Embryonic facial prominence (tissue), 1 donor: ENCODE measurements at regions not wholly inside any gene's neighbourhood (a gene's known extent, or its start where the extent isn't known, plus 50 kb on each side); places are given as distances from the start of the nearest gene placed in this dataset.

Experiments used
- DNase-seq: peaks from one replicate; pipeline ENCODE4 v3.0.0-alpha.2; 2016; ENCODE audit errors: extremely low spot score

DNA sequence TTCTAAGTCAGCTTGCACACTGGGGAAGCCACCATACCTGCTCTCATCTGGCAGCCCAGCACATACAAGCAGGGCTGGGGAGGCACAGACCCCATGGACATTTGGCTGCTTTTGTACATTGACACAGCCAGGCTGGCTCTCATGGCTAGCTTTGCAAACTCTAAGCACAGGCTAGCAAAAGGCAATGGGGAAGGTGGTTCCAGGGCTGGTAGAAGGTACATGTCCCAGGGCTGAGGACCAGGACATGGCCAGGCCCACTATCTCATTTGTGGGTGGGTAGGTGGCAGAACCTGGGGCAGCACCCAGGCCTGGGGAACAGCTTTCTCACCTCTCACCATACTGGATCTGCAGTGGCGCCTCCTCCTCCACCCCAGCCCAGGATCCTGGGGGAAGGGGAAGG is 90.9 kb downstream of the HS1BP3 start:
- DNase-seq, result no peak

DNA sequence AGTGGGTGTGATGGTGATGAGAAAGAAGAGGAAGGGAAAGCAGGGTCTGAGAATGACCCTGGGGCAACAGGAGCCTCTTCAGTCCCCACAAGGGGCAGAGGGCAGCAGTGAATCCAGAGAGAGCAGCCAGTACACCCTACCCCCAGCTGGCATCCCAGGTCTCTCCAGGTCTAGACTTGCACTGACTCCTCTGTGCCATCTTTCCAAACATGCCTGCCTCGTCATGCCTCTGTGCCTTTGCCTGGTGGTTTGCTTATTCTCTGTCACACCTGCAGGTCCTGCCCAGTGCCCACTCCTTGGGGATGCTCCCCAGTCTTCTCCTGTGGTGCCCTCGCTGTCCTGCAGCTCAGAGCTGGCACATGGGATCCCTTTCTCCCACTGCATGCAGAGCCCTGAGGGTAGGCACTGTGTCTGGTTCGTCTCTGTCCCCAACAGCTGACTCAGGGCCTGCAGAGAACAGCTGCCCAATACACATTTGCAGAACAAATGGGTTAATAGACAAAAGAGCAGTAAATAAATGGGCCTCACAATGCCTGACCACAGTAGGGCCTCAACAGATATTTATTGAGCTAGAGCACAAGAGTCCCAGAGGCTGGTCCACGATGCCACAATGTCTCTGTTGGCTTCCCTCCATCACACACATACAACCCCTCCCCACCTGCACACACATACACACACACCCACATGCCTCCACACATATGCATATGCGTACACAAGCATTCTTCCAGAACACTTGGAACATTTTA is 89.8 kb downstream of the HS1BP3 start:
- DNase-seq, result no peak

DNA sequence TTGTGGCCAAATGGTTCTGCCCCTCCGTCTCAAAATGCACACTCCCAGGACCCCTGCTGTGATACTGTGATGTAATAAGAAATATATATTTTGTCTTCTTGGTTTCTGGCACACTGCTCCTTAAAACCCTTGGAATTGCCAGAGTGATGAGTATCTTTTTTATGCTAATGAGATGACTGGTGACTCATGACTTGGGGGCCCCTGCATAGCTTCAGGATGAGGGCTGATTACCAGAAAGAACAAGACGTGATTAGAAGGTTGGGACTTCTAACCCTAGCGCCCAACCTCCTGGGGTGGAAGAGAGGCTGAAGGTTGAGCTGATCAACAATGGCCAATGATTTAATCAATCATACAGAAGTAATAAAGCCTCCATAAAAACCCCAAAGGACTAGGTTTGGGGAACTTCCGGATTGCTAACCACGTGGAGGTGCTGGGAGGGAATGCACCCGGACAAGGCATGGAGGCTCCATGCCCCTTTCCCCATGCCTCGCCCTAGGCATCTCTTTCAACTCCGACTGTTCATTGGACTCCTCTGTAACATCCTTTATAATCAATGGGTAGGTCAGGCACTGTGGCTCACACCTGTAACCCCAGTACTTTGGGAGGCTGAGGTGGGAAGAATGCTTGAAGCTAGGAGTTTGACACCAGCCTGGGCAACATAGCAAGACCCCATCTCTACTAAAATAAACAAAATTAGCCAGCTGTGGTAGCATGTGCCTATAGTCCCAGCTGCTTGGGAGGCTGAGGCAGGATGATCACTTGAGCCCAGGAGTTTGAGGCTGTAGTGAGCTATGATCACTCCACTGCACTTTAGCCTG is 89.1 kb downstream of the HS1BP3 start:
- peak; percentile 42 for DNase-seq

- no peak for DNase-seq
Measured at GRCh38 chr2:20562540-20563225, 88.2 kb downstream of the HS1BP3 start.

DNA sequence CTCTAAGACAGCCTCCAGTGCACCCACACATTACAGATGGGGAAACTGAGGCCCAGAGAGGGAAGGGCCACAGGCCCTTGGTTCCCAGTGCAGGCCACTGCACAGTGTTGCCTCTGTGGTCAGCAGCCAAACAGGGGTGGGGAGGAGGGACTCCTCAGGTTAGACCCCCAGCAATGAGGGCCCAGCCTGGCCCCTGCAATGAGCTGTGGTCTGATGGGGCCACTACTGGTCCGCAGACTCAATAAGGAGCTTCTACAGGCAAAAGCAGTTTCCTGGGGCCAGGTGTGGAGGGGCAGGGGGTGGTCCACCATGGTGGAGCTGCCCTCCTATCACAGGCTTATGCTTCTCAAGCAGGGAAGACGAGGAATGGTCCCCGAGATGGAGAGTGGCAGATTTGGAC is 87.6 kb downstream of the HS1BP3 start:
- no peak for DNase-seq

DNA sequence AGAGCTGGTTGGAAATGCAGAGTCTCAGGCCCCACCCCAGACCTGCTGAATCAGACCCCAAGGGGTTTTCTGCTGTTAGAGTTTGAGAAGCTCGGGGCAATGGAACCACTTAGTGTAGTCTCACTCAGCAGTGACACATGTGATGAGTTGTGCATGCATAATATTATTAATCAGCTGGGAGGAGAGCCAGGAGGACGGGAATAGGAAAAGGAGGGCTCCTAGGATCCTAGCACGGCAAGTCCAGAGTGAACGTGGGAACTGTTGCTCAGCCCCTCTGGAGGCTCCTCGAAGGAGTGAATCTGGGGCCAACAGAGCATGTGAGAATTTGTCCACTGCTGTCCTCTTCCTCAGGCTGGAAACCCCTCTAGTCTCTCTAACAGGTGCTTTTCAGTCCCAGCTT is 87.1 kb downstream of the HS1BP3 start:
- no peak for DNase-seq

- no peak for DNase-seq
Measured at GRCh38 chr2:20565101-20565622, 85.7 kb downstream of the HS1BP3 start.

DNA sequence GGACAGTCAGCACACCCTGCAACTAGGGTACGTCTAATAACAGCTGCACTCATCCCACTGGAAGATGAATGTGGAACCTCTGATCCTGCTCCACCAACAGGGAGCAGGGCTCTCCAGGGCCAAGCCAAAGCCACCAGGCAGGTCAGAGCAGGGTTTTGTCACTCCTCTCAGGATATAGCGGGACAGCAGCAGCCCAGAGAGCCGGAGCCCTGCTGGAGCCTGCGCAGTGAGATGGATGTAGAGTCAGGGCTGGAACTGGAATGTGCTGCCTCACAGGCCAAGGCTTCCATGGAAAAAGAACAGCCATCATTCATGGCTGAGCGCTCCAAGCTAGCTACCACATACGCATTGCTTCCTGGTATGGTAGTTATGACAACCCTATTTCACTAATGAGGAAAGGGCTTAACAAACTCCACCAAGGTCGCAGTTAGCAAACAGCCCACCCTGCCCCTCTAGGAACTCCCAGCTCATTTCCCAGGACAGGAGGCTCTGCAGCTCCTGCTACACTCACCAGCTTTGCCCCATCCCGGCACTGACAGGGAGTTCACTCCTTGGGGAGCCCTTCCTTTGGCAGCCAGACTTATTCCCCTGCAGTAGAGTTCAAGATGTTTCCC is 85.2 kb downstream of the HS1BP3 start:
- DNase-seq, result no peak

- no peak for DNase-seq
Measured at GRCh38 chr2:20566331-20566730, 84.6 kb downstream of the HS1BP3 start.

DNA sequence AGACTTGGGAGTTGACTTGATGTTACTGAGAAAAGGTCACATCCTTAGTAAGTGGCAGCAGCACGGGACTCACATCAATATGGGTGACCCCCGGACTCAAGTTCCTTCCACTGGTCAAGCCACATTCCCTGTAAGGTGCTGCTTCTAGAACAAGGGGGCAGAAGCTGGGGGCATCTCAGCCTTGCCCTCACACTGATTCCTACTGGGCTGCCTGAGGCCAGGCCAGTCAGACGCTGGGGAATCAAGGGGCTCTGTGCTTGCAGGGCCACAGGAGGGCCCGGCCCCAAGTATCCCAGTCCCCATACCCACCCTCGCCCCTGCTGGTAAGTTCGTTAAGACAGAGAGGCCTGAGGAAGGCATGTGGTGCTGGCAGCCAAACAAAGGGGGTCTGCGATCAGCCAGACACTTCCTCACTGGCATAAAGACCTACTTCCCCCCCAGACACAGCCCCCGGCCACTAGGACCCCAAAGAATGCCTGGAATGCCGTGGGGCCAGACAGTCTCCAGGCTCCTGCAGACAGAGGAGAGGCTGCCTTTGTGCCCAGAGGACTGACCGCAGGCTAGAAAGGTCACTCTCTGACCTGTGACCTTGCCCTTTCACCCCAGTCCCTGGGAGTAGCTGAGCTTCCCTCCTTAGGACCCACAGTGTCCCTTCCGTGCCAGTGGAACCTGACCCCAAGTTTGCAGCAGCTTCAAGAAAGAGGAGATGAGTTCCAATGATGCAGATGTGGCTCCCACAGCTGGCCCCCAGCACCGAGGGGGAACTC is 83.6 kb downstream of the HS1BP3 start:
- DNase-seq, result no peak
